DND-41 (cell line): ENCODE measurements at regions not wholly inside any gene's neighbourhood (a gene's known extent, or its start where the extent isn't known, plus 50 kb on each side); places are given as distances from the start of the nearest gene placed in this dataset.
A peak's percentile ranks its signal among the peaks of the same experiment; 100 is the strongest.

Source experiments
- ATAC-seq: fragments of 200-7000 bp; cut with Tn5 transposase; 3 replicates; pipeline ENCODE4 v1.9.1; 2021; ENCODE audit warnings: low read depth; ENCODE audit not compliant: insufficient read depth
- DNase-seq: peaks from one replicate; pipeline ENCODE4 v3.0.0-alpha.2; 2020
- H2AFZ ChIP-seq: 2 replicates; pipeline ENCODE4 v1.6.0; 2012; ENCODE audit warnings: low read depth, low read length
- H3K27ac ChIP-seq: 2 replicates; pipeline ENCODE4 v1.5.1; 2012; ENCODE audit warnings: low read length, inconsistent platforms
- H3K27me3 ChIP-seq: fragments of 200-600 bp; sonication (generic); 2 replicates; pipeline ENCODE4 v1.6.0; 2012; ENCODE audit warnings: low read length, mild to moderate bottlenecking, inconsistent platforms; ENCODE audit not compliant: insufficient read depth, poor library complexity
- H3K36me3 ChIP-seq: 2 replicates; pipeline ENCODE4 v1.5.1; 2012; ENCODE audit warnings: low read length, inconsistent platforms; ENCODE audit not compliant: insufficient read depth
- H3K4me1 ChIP-seq: 2 replicates; pipeline ENCODE4 v1.5.1; 2012; ENCODE audit warnings: mild to moderate bottlenecking, low read length; ENCODE audit not compliant: insufficient read depth
- H3K4me2 ChIP-seq: 2 replicates; pipeline ENCODE4 v1.6.0; 2012; ENCODE audit warnings: mild to moderate bottlenecking, moderate library complexity, low read length, inconsistent platforms; ENCODE audit not compliant: insufficient read depth
- H3K4me3 ChIP-seq, 2 experiments: fragments of 200-600 bp in 1 of 2; shearing (Covaris generic) in 1 of 2; 2 replicates each; pipeline ENCODE4 v1.5.1; 2012 to 2016; ENCODE audit warnings: inconsistent platforms in 2 of 2, low read length in 2 of 2, mild to moderate bottlenecking in 2 of 2, low read depth in 1 of 2, moderate library complexity in 1 of 2
- H3K79me2 ChIP-seq: 2 replicates; pipeline ENCODE4 v1.6.0; 2012; ENCODE audit warnings: low read length, inconsistent platforms; ENCODE audit not compliant: insufficient read depth
- H3K9ac ChIP-seq: 2 replicates; pipeline ENCODE4 v1.6.0; 2012; ENCODE audit warnings: low read depth, mild to moderate bottlenecking, inconsistent platforms, low read length, moderate library complexity
- H3K9me3 ChIP-seq: 2 replicates; pipeline ENCODE4 v1.5.1; 2012; ENCODE audit warnings: low read length, moderate library complexity, mild to moderate bottlenecking, inconsistent platforms; ENCODE audit not compliant: insufficient read depth, severe bottlenecking
- H4K20me1 ChIP-seq: 2 replicates; pipeline ENCODE4 v1.6.0; 2012; ENCODE audit warnings: low read length; ENCODE audit not compliant: insufficient read depth
- EZH2 ChIP-seq: IDR thresholded peaks from 3 replicates; pipeline ENCODE4 v1.6.1; 2012; ENCODE audit warnings: borderline replicate concordance, low read depth, mild to moderate bottlenecking, moderate library complexity, low read length, inconsistent platforms; ENCODE audit not compliant: severe bottlenecking
- TF ChIP-seq, protein P1 (sequence below): IDR thresholded peaks from 2 replicates; pipeline ENCODE4 v1.5.1; 2012; ENCODE audit warnings: borderline replicate concordance, low read length, moderate library complexity, mild to moderate bottlenecking; ENCODE audit not compliant: poor library complexity, severe bottlenecking; ENCODE audit errors: extremely low read depth

DNA sequence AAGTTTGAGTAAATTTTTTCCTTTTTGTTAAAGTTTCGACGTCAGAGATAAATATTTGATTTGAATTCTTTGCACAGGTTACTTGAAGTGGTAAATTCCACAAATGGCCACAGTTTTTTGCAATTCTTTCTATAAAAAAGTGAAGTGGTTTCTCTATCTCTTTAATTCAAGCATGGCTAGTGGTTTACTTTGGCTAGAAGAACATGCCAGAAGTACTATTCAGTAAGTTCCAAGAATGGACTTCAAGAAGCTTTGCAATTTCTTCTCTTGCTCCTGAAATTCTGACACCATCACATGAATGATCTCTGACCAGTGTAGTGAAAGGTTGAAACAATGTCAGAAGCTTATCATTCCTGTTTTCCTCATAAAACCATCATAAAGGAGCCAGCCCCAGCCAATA lies 55.7 kb upstream of the RNPC3 start:
- Histone ChIP-seq H3K9me3 (no peaks in the 10 kb centered on the region), H3K27ac (no peak overlapping the region), H3K27me3 (no peaks in the 10 kb centered on the region), H3K4me3 (no peak overlapping the region), H3K4me2 (no peak overlapping the region), H2AFZ (no peak overlapping the region), H3K4me1 (no peaks in the 10 kb centered on the region), H3K36me3 (no peaks in the 10 kb centered on the region), H4K20me1 (no peaks in the 10 kb centered on the region), H3K79me2 (no peaks in the 10 kb centered on the region), H3K9ac (no peak overlapping the region)
- DNase-seq (no peak), ATAC-seq (no peak)
- TF ChIP-seq EZH2: no peak
- TF ChIP-seq, protein P1, sequence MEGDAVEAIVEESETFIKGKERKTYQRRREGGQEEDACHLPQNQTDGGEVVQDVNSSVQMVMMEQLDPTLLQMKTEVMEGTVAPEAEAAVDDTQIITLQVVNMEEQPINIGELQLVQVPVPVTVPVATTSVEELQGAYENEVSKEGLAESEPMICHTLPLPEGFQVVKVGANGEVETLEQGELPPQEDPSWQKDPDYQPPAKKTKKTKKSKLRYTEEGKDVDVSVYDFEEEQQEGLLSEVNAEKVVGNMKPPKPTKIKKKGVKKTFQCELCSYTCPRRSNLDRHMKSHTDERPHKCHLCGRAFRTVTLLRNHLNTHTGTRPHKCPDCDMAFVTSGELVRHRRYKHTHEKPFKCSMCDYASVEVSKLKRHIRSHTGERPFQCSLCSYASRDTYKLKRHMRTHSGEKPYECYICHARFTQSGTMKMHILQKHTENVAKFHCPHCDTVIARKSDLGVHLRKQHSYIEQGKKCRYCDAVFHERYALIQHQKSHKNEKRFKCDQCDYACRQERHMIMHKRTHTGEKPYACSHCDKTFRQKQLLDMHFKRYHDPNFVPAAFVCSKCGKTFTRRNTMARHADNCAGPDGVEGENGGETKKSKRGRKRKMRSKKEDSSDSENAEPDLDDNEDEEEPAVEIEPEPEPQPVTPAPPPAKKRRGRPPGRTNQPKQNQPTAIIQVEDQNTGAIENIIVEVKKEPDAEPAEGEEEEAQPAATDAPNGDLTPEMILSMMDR: no peak

- Histone ChIP-seq H3K4me1 (no peaks in the 10 kb centered on the region), H3K36me3 (no peaks in the 10 kb centered on the region), H3K4me3 (no peak overlapping the region), H3K4me2 (no peak overlapping the region), H3K27ac (no peak overlapping the region), H3K27me3 (no peaks in the 10 kb centered on the region), H3K79me2 (no peaks in the 10 kb centered on the region), H2AFZ (no peak overlapping the region), H3K9me3 (no peaks in the 10 kb centered on the region), H3K9ac (no peak overlapping the region), H4K20me1 (no peaks in the 10 kb centered on the region)
- no peak for DNase-seq
- no peak for ATAC-seq
- TF ChIP-seq EZH2: no peak
- TF ChIP-seq, protein P1: no peak
These were observed 58.4 kb upstream of the RNPC3 start for GRCh38 chr1:103467100-103467499.

- Histone ChIP-seq H3K4me3 (no peak overlapping the region), H2AFZ (no peak overlapping the region), H3K27me3 (no peaks in the 10 kb centered on the region), H3K4me2 (no peak overlapping the region), H3K9ac (no peak overlapping the region), H3K79me2 (no peaks in the 10 kb centered on the region), H3K4me1 (no peaks in the 10 kb centered on the region), H3K27ac (no peak overlapping the region), H3K9me3 (no peaks in the 10 kb centered on the region), H4K20me1 (no peaks in the 10 kb centered on the region), H3K36me3 (no peaks in the 10 kb centered on the region)
- DNase-seq (no peak), ATAC-seq (peak; percentile 59; the same call in 2 of the 3 replicates)
- TF ChIP-seq, protein P1: peak; percentile 74
- TF ChIP-seq EZH2: no peak
These were observed 64.1 kb upstream of the RNPC3 start for GRCh38 chr1:103461161-103462105.
